Frontal cortex (tissue), 3 donors: ENCODE measurements at regions not wholly inside any gene's neighbourhood (a gene's known extent, or its start where the extent isn't known, plus 50 kb on each side); places are given as distances from the start of the nearest gene placed in this dataset.

Source experiments
- DNase-seq, 2 donors: peaks; one replicate each; pipeline ENCODE4 v3.0.0; 2012; ENCODE audit warnings: low spot score in 2 of 2
- FAIRE-seq: peaks from 2 replicates; lab custom pipeline; 2012; peaks lifted over from hg19 to GRCh38; lab: Jason Lieb, UNC
- donor health status: control.
- donor health status: control.
- donor health status: control.

- no peak for DNase-seq
- FAIRE-seq = no peak
Measured at GRCh38 chr18:78676622-78677482, 302.8 kb upstream of the SALL3 start.

- FAIRE-seq (no peak), DNase-seq (no peak)
Measured at GRCh38 chr18:78677483-78678317, 301.9 kb upstream of the SALL3 start.

GRCh38 chr18:78678318-78678695, 301.3 kb upstream of the SALL3 start:
- DNase-seq (no peak), FAIRE-seq (no peak)

GRCh38 chr18:78679031-78679430, 300.6 kb upstream of the SALL3 start:
- no peak for FAIRE-seq

GRCh38 chr18:78679613-78680260, 299.9 kb upstream of the SALL3 start:
- no peak for DNase-seq

More at GRCh38 chr18:78679031-78679430, 300.6 kb upstream of the SALL3 start:
- DNase-seq = no peak

GRCh38 chr18:78681396-78681795, 298.2 kb upstream of the SALL3 start:
- FAIRE-seq = no peak
- no peak for DNase-seq

More at GRCh38 chr18:78679613-78680260, 299.9 kb upstream of the SALL3 start:
- no peak for FAIRE-seq

GRCh38 chr18:78681934-78682333, 297.7 kb upstream of the SALL3 start:
- no peak for FAIRE-seq

GRCh38 chr18:78682716-78683115, 296.9 kb upstream of the SALL3 start:
- DNase-seq (no peak), FAIRE-seq (no peak)

More at GRCh38 chr18:78681934-78682333, 297.7 kb upstream of the SALL3 start:
- DNase-seq = no peak

- no peak for FAIRE-seq
Measured at GRCh38 chr18:78683191-78684010, 296.2 kb upstream of the SALL3 start.

GRCh38 chr18:78685250-78685979, 294.2 kb upstream of the SALL3 start:
- DNase-seq = no peak
- no peak for FAIRE-seq

More at GRCh38 chr18:78683191-78684010, 296.2 kb upstream of the SALL3 start:
- DNase-seq = no peak

- FAIRE-seq (no peak), DNase-seq (no peak)
Measured at GRCh38 chr18:78685980-78686530, 293.6 kb upstream of the SALL3 start.

- no peak for FAIRE-seq
- DNase-seq = no peak
Measured at GRCh38 chr18:78686976-78687685, 292.5 kb upstream of the SALL3 start.

- no peak for FAIRE-seq
- DNase-seq = no peak
Measured at GRCh38 chr18:78687736-78688135, 291.9 kb upstream of the SALL3 start.

GRCh38 chr18:78688249-78688648, 291.4 kb upstream of the SALL3 start:
- DNase-seq (no peak), FAIRE-seq (no peak)

- DNase-seq = no peak
- no peak for FAIRE-seq
Measured at GRCh38 chr18:78688916-78689315, 290.7 kb upstream of the SALL3 start.

- no peak for FAIRE-seq
Measured at GRCh38 chr18:78689606-78690005, 290.0 kb upstream of the SALL3 start.

GRCh38 chr18:78692105-78692504, 287.5 kb upstream of the SALL3 start:
- no peak for DNase-seq
- FAIRE-seq = no peak

More at GRCh38 chr18:78689606-78690005, 290.0 kb upstream of the SALL3 start:
- DNase-seq = no peak

- no peak for FAIRE-seq
Measured at GRCh38 chr18:78693429-78693828, 286.2 kb upstream of the SALL3 start.

More at GRCh38 chr18:78693429-78693828, 286.2 kb upstream of the SALL3 start:
- DNase-seq = no peak
